GM23338 (cell line): ENCODE measurements at regions not wholly inside any gene's neighbourhood (a gene's known extent, or its start where the extent isn't known, plus 50 kb on each side); places are given as distances from the start of the nearest gene placed in this dataset.

Experiments
- ATAC-seq: fragments of 200-7000 bp; cut with Tn5 transposase; 3 replicates; pipeline ENCODE4 v1.9.1; 2020
- DNase-seq: peaks from one replicate; pipeline ENCODE4 v3.0.0-alpha.2; 2015; ENCODE audit warnings: low spot score
- H2AFZ ChIP-seq: fragments of 200-600 bp; sonication (generic); 2 replicates; pipeline ENCODE4 v1.8.0; 2016; ENCODE audit warnings: antibody characterized with exemption, mild to moderate bottlenecking, moderate library complexity
- H3F3A ChIP-seq: fragments of 200-600 bp; sonication (generic); replicated peaks from 2 replicates; pipeline ENCODE4 v1.8.0; 2017; ENCODE audit warnings: antibody characterized with exemption, mixed run types, low read depth
- H3K27ac ChIP-seq: fragments of 200-600 bp; sonication (generic); 2 replicates; pipeline ENCODE4 v1.6.1; 2016; ENCODE audit warnings: low read depth
- H3K27me3 ChIP-seq: fragments of 200-600 bp; sonication (generic); 2 replicates; pipeline ENCODE4 v1.8.0; 2016; ENCODE audit warnings: mild to moderate bottlenecking, mixed run types, moderate library complexity; ENCODE audit not compliant: insufficient read depth
- H3K36me3 ChIP-seq: fragments of 200-600 bp; sonication (generic); 2 replicates; pipeline ENCODE4 v1.8.0; 2016; ENCODE audit warnings: mild to moderate bottlenecking; ENCODE audit not compliant: insufficient read depth
- H3K4me1 ChIP-seq: fragments of 200-600 bp; sonication (generic); 2 replicates; pipeline ENCODE4 v1.8.0; 2016; ENCODE audit warnings: mild to moderate bottlenecking, moderate library complexity; ENCODE audit not compliant: insufficient read depth
- H3K4me2 ChIP-seq: fragments of 200-600 bp; sonication (generic); 2 replicates; pipeline ENCODE4 v1.7.1; 2017; ENCODE audit warnings: mixed run types
- H3K4me3 ChIP-seq: fragments of 200-600 bp; sonication (generic); 2 replicates; pipeline ENCODE4 v1.6.1; 2016; ENCODE audit warnings: mixed run types
- H3K79me2 ChIP-seq: fragments of 200-600 bp; sonication (generic); replicated peaks from 2 replicates; pipeline ENCODE4 v1.8.0; 2017; ENCODE audit warnings: mild to moderate bottlenecking; ENCODE audit not compliant: insufficient read depth
- H3K9me2 ChIP-seq: fragments of 200-600 bp; sonication (generic); 2 replicates; pipeline ENCODE4 v1.8.0; 2017; ENCODE audit not compliant: insufficient read depth
- H4K20me1 ChIP-seq: fragments of 200-600 bp; sonication (generic); replicated peaks from 2 replicates; pipeline ENCODE4 v1.8.0; 2017; ENCODE audit warnings: mild to moderate bottlenecking; ENCODE audit not compliant: insufficient read depth
- H3K27ac Mint-ChIP-seq: 2 replicates; pipeline ENCODE4 v1.8.0; 2020; ENCODE audit warnings: inconsistent platforms, mild to moderate bottlenecking, moderate library complexity, mixed read lengths
- H3K27me3 Mint-ChIP-seq: 3 replicates; pipeline ENCODE4 v1.8.0; 2022; ENCODE audit warnings: low read depth, mild to moderate bottlenecking, moderate library complexity, mixed read lengths, inconsistent platforms; ENCODE audit not compliant: insufficient read depth, poor library complexity
- H3K36me3 Mint-ChIP-seq: 3 replicates; pipeline ENCODE4 v1.8.0; 2021; ENCODE audit warnings: low read depth, mild to moderate bottlenecking, inconsistent platforms, moderate library complexity, mixed read lengths
- H3K4me1 Mint-ChIP-seq: 3 replicates; pipeline ENCODE4 v1.8.0; 2020; ENCODE audit warnings: mild to moderate bottlenecking, inconsistent platforms, mixed read lengths
- H3K4me3 Mint-ChIP-seq: 3 replicates; pipeline ENCODE4 v1.8.0; 2021; ENCODE audit warnings: moderate library complexity, mild to moderate bottlenecking, inconsistent platforms, mixed read lengths
- H3K9me3 Mint-ChIP-seq: 3 replicates; pipeline ENCODE4 v1.8.0; 2020; ENCODE audit warnings: moderate library complexity, mild to moderate bottlenecking, inconsistent platforms, mixed read lengths
- JUNB ChIP-seq: IDR thresholded peaks from one replicate; pipeline ENCODE4 v1.6.1; 2016; ENCODE audit warnings: antibody characterized with exemption; ENCODE audit not compliant: unreplicated experiment
- NANOG ChIP-seq: IDR thresholded peaks from 2 replicates; pipeline ENCODE4 v1.6.1; 2016; ENCODE audit warnings: antibody characterized with exemption, borderline replicate concordance
- ZNF114 ChIP-seq: fragments of 250-450 bp; sonication (Bioruptor Pico); IDR thresholded peaks from 2 replicates; pipeline ENCODE4 v1.5.0; 2020; ENCODE audit warnings: mild to moderate bottlenecking, moderate library complexity
- TF ChIP-seq, protein P1 (sequence below): IDR thresholded peaks from one replicate; pipeline ENCODE4 v1.6.1; 2018; ENCODE audit warnings: antibody characterized with exemption; ENCODE audit not compliant: unreplicated experiment
- TF ChIP-seq, protein P2 (sequence below): IDR thresholded peaks from 2 replicates; pipeline ENCODE4 v1.6.1; 2016; ENCODE audit warnings: antibody characterized with exemption
- TF ChIP-seq, protein P3 (sequence below), 2 experiments: fragments of 200-600 bp in 1 of 2; sonication (generic) in 1 of 2; conservative IDR thresholded peaks; 2 replicates each; pipeline versions ENCODE4 v1.5.1 to v1.6.1; 2016 to 2017; ENCODE audit warnings: antibody characterized with exemption in 2 of 2, low read depth in 2 of 2, mild to moderate bottlenecking in 2 of 2, moderate library complexity in 1 of 2
- TF ChIP-seq, protein P4 (sequence below): fragments of 250-450 bp; sonication (Bioruptor Pico); IDR thresholded peaks from 2 replicates; pipeline ENCODE4 v1.5.0; 2020; ENCODE audit warnings: mild to moderate bottlenecking, moderate library complexity

DNA sequence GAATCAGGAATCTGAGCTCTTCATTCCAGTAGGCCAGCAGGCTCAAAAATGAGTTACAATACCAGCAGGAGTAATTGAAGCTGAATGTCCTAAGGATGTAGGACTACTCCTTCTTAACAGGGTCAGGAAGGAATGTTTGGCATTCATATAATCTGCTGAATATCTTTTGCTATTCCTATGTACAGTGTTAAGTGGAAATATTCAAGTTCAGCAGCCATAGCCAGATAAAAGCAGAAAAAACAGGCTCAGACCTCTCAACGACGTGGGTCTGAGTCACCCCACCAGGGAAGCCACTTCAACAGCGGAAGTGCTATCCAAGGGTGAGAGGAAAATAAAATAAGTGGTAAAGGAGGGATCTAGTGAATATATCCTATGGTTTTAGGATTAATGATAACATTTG is 577.0 kb downstream of the SPOCK3 start:
- TF ChIP-seq, protein P1, sequence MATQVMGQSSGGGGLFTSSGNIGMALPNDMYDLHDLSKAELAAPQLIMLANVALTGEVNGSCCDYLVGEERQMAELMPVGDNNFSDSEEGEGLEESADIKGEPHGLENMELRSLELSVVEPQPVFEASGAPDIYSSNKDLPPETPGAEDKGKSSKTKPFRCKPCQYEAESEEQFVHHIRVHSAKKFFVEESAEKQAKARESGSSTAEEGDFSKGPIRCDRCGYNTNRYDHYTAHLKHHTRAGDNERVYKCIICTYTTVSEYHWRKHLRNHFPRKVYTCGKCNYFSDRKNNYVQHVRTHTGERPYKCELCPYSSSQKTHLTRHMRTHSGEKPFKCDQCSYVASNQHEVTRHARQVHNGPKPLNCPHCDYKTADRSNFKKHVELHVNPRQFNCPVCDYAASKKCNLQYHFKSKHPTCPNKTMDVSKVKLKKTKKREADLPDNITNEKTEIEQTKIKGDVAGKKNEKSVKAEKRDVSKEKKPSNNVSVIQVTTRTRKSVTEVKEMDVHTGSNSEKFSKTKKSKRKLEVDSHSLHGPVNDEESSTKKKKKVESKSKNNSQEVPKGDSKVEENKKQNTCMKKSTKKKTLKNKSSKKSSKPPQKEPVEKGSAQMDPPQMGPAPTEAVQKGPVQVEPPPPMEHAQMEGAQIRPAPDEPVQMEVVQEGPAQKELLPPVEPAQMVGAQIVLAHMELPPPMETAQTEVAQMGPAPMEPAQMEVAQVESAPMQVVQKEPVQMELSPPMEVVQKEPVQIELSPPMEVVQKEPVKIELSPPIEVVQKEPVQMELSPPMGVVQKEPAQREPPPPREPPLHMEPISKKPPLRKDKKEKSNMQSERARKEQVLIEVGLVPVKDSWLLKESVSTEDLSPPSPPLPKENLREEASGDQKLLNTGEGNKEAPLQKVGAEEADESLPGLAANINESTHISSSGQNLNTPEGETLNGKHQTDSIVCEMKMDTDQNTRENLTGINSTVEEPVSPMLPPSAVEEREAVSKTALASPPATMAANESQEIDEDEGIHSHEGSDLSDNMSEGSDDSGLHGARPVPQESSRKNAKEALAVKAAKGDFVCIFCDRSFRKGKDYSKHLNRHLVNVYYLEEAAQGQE, result no peak
- TF ChIP-seq, protein P2, sequence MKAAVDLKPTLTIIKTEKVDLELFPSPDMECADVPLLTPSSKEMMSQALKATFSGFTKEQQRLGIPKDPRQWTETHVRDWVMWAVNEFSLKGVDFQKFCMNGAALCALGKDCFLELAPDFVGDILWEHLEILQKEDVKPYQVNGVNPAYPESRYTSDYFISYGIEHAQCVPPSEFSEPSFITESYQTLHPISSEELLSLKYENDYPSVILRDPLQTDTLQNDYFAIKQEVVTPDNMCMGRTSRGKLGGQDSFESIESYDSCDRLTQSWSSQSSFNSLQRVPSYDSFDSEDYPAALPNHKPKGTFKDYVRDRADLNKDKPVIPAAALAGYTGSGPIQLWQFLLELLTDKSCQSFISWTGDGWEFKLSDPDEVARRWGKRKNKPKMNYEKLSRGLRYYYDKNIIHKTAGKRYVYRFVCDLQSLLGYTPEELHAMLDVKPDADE, result no peak
- TF ChIP-seq NANOG (no peak), ZNF114 (no peak), JUNB (no peak)
- TF ChIP-seq, protein P3, sequence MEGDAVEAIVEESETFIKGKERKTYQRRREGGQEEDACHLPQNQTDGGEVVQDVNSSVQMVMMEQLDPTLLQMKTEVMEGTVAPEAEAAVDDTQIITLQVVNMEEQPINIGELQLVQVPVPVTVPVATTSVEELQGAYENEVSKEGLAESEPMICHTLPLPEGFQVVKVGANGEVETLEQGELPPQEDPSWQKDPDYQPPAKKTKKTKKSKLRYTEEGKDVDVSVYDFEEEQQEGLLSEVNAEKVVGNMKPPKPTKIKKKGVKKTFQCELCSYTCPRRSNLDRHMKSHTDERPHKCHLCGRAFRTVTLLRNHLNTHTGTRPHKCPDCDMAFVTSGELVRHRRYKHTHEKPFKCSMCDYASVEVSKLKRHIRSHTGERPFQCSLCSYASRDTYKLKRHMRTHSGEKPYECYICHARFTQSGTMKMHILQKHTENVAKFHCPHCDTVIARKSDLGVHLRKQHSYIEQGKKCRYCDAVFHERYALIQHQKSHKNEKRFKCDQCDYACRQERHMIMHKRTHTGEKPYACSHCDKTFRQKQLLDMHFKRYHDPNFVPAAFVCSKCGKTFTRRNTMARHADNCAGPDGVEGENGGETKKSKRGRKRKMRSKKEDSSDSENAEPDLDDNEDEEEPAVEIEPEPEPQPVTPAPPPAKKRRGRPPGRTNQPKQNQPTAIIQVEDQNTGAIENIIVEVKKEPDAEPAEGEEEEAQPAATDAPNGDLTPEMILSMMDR (conservative IDR thresholded peaks at IDR 0.05; ENCODE audit: low read depth in 2 of 2), result no peak
- TF ChIP-seq, protein P4, sequence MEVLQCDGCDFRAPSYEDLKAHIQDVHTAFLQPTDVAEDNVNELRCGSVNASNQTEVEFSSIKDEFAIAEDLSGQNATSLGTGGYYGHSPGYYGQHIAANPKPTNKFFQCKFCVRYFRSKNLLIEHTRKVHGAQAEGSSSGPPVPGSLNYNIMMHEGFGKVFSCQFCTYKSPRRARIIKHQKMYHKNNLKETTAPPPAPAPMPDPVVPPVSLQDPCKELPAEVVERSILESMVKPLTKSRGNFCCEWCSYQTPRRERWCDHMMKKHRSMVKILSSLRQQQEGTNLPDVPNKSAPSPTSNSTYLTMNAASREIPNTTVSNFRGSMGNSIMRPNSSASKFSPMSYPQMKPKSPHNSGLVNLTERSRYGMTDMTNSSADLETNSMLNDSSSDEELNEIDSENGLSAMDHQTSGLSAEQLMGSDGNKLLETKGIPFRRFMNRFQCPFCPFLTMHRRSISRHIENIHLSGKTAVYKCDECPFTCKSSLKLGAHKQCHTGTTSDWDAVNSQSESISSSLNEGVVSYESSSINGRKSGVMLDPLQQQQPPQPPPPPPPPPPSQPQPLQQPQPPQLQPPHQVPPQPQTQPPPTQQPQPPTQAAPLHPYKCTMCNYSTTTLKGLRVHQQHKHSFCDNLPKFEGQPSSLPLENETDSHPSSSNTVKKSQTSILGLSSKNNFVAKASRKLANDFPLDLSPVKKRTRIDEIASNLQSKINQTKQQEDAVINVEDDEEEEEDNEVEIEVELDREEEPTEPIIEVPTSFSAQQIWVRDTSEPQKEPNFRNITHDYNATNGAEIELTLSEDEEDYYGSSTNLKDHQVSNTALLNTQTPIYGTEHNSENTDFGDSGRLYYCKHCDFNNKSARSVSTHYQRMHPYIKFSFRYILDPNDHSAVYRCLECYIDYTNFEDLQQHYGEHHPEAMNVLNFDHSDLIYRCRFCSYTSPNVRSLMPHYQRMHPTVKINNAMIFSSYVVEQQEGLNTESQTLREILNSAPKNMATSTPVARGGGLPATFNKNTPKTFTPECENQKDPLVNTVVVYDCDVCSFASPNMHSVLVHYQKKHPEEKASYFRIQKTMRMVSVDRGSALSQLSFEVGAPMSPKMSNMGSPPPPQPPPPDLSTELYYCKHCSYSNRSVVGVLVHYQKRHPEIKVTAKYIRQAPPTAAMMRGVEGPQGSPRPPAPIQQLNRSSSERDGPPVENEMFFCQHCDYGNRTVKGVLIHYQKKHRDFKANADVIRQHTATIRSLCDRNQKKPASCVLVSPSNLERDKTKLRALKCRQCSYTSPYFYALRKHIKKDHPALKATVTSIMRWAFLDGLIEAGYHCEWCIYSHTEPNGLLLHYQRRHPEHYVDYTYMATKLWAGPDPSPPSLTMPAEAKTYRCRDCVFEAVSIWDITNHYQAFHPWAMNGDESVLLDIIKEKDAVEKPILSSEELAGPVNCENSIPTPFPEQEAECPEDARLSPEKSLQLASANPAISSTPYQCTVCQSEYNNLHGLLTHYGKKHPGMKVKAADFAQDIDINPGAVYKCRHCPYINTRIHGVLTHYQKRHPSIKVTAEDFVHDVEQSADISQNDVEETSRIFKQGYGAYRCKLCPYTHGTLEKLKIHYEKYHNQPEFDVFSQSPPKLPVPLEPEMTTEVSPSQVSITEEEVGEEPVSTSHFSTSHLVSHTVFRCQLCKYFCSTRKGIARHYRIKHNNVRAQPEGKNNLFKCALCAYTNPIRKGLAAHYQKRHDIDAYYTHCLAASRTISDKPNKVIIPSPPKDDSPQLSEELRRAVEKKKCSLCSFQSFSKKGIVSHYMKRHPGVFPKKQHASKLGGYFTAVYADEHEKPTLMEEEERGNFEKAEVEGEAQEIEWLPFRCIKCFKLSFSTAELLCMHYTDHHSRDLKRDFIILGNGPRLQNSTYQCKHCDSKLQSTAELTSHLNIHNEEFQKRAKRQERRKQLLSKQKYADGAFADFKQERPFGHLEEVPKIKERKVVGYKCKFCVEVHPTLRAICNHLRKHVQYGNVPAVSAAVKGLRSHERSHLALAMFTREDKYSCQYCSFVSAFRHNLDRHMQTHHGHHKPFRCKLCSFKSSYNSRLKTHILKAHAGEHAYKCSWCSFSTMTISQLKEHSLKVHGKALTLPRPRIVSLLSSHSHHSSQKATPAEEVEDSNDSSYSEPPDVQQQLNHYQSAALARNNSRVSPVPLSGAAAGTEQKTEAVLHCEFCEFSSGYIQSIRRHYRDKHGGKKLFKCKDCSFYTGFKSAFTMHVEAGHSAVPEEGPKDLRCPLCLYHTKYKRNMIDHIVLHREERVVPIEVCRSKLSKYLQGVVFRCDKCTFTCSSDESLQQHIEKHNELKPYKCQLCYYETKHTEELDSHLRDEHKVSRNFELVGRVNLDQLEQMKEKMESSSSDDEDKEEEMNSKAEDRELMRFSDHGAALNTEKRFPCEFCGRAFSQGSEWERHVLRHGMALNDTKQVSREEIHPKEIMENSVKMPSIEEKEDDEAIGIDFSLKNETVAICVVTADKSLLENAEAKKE, result no peak
- no peak for DNase-seq
- no peak for ATAC-seq
- Histone ChIP-seq H3K27me3 (no peaks in the 10 kb centered on the region), H4K20me1 (no peaks in the 10 kb centered on the region), H3K9me2 (no peaks in the 10 kb centered on the region), H3K4me2 (no peak overlapping the region), H3K27ac (no peak overlapping the region), H2AFZ (no peak overlapping the region), H3K36me3 (no peaks in the 10 kb centered on the region), H3K4me3 (no peak overlapping the region), H3K79me2 (no peaks in the 10 kb centered on the region), H3F3A (no peaks in the 10 kb centered on the region), H3K4me1 (peaks cover 2% of the 10 kb centered on the region; the same call in 1 of the 2 replicates)
- H3K9me3 Mint-ChIP-seq, result no peaks in the 10 kb centered on the region
- H3K4me3 Mint-ChIP-seq, result no peak overlapping the region
- H3K36me3 Mint-ChIP-seq, result no peaks in the 10 kb centered on the region
- no peak overlapping the region for H3K27ac Mint-ChIP-seq
- H3K27me3 Mint-ChIP-seq, result no peaks in the 10 kb centered on the region
- H3K4me1 Mint-ChIP-seq, result peaks cover 3% of the 10 kb centered on the region; the same call in 2 of the 3 replicates
